BE2C (cell line): ENCODE measurements at regions not wholly inside any gene's neighbourhood (a gene's known extent, or its start where the extent isn't known, plus 50 kb on each side); places are given as distances from the start of the nearest gene placed in this dataset.

Experiments
- DNase-seq: peaks from one replicate; pipeline ENCODE4 v3.0.0-alpha.2; 2020
- H3K27me3 ChIP-seq: fragments of 250-450 bp; sonication (Bioruptor Pico); 2 replicates; pipeline ENCODE4 v1.5.1; 2020; ENCODE audit warnings: mild to moderate bottlenecking
- H3K36me3 ChIP-seq: fragments of 250-450 bp; sonication (Bioruptor Pico); 2 replicates; pipeline ENCODE4 v1.5.1; 2020; ENCODE audit warnings: mild to moderate bottlenecking
- H3K4me1 ChIP-seq: fragments of 250-450 bp; sonication (Bioruptor Pico); 2 replicates; pipeline ENCODE4 v1.5.1; 2020
- H3K4me3 ChIP-seq: 2 replicates; pipeline ENCODE4 v1.5.1; 2011; ENCODE audit warnings: low read depth, low read length
- H3K9me3 ChIP-seq: fragments of 250-450 bp; sonication (Bioruptor Pico); 2 replicates; pipeline ENCODE4 v1.5.1; 2020
- TF ChIP-seq, protein P1 (sequence below): IDR thresholded peaks from 2 replicates; pipeline ENCODE4 v1.5.1; 2012; ENCODE audit warnings: mild to moderate bottlenecking, low read depth, low read length

DNA sequence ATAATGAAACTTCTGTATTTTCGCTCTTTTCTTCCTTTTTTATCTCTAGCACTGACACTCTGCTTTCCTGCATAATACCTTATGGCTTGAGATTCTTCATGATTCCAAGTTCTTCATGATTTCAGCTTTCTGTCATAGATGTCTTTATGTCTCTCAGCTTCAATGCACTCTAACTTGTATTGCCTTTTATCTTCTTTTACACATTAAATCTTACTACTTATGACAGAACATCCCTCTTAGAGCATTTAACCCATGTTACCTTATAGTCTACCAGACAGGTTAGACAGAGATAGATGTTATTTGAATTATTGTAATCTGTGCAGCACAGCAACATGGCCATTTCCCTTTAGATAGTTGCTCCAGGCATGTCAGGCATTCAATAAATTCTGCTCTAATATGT lies 1475.7 kb upstream of the TMEFF2 start:
- Histone ChIP-seq H3K4me3 (no peak overlapping the region), H3K9me3 (no peaks in the 10 kb centered on the region), H3K36me3 (no peaks in the 10 kb centered on the region), H3K4me1 (no peaks in the 10 kb centered on the region), H3K27me3 (peaks cover 7% of the 10 kb centered on the region; the same call in 1 of the 2 replicates)
- TF ChIP-seq, protein P1, sequence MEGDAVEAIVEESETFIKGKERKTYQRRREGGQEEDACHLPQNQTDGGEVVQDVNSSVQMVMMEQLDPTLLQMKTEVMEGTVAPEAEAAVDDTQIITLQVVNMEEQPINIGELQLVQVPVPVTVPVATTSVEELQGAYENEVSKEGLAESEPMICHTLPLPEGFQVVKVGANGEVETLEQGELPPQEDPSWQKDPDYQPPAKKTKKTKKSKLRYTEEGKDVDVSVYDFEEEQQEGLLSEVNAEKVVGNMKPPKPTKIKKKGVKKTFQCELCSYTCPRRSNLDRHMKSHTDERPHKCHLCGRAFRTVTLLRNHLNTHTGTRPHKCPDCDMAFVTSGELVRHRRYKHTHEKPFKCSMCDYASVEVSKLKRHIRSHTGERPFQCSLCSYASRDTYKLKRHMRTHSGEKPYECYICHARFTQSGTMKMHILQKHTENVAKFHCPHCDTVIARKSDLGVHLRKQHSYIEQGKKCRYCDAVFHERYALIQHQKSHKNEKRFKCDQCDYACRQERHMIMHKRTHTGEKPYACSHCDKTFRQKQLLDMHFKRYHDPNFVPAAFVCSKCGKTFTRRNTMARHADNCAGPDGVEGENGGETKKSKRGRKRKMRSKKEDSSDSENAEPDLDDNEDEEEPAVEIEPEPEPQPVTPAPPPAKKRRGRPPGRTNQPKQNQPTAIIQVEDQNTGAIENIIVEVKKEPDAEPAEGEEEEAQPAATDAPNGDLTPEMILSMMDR, result no peak
- no peak for DNase-seq

- Histone ChIP-seq H3K36me3 (no peaks in the 10 kb centered on the region), H3K9me3 (no peaks in the 10 kb centered on the region), H3K4me3 (no peak overlapping the region), H3K27me3 (peaks cover 7% of the 10 kb centered on the region; the same call in 1 of the 2 replicates), H3K4me1 (no peaks in the 10 kb centered on the region)
- TF ChIP-seq, protein P1, result no peak
- no peak for DNase-seq
Observed at GRCh38 chr2:193668557-193669323, 1474.0 kb upstream of the TMEFF2 start.

DNA sequence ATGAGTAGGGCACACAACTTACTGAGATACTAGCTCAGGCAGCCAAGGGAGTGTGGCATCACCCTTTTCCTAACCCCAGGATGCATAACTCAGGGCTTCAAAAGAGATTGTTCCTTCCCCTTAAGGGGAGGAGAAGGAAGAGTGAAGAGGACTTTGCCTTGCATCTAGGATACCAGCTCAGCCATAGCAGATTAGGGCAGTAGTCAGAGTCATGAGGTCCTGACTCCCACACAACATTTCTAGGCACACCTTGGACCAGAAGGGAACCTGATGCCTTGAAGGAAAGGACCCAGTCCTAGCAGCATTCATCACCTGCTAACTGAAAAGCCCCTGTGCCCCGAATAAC lies 1433.2 kb upstream of the TMEFF2 start:
- no peaks in the 10 kb centered on the region for H3K36me3 ChIP-seq
- H3K4me1 ChIP-seq, result no peaks in the 10 kb centered on the region
- H3K27me3 ChIP-seq, result no peaks in the 10 kb centered on the region
- TF ChIP-seq, protein P1, result no peak
- H3K4me3 ChIP-seq, result no peak overlapping the region
- DNase-seq, result no peak
- no peaks in the 10 kb centered on the region for H3K9me3 ChIP-seq

DNA sequence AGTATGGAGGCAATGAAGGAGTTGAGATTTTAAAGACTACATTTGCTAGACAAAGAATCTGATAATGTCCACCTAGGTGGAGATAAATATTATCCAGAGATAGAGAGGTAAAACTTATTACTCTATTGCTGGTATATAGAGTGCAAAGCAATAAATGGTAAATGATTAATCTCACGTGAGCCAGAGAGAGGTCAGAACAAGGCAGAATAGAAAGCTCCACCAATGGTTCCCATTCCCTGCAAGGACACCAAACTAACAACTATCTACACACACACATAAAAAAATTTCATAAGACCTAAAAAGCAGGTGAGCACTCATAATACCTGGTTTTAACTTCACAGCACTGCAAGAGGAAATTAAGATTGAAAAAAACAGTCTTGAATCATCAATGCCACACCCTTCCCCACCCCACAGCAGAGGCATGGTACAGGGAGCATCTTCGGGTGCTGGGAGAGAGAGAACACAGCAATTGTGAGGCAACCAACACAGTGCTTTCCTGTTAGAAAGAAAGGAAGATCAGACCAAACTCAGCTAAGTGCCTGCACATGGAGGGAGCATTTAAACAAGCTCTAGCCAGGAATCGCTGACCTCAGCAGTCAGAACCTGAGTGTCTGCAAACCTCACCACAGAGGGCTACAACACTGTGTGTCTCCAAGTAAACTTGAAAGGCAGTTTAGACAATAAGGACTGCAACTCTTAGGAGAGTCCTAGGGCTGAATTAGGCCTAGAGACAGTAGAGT lies 1432.6 kb upstream of the TMEFF2 start:
- no peak for DNase-seq
- no peaks in the 10 kb centered on the region for H3K4me1 ChIP-seq
- TF ChIP-seq, protein P1, result no peak
- H3K4me3 ChIP-seq, result no peak overlapping the region
- no peaks in the 10 kb centered on the region for H3K27me3 ChIP-seq
- no peaks in the 10 kb centered on the region for H3K36me3 ChIP-seq
- no peaks in the 10 kb centered on the region for H3K9me3 ChIP-seq

DNA sequence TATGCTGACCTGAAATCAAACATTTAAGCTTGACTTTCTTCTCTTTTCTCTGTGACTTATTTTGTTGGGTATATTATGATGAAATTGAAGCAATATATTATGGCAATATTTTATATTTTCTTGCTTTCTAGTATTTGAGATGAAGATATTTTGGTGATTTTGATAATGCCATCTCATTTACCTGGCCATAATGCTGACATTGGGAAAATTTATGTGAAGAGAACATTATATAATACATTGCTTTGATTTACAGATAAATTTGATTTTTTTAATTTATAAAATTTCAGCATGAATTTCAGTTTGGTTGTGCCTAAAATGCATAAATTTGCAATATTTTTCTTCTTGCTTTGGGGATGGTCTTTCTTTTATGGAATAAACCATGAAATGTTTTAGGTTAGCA lies 1413.7 kb upstream of the TMEFF2 start:
- H3K9me3 ChIP-seq, result no peaks in the 10 kb centered on the region
- peaks cover 5% of the 10 kb centered on the region for H3K4me1 ChIP-seq
- TF ChIP-seq, protein P1, result no peak
- H3K27me3 ChIP-seq, result no peaks in the 10 kb centered on the region
- no peaks in the 10 kb centered on the region for H3K36me3 ChIP-seq
- DNase-seq, result no peak
- H3K4me3 ChIP-seq, result no peak overlapping the region

- Histone ChIP-seq H3K27me3 (no peaks in the 10 kb centered on the region), H3K4me3 (no peak overlapping the region), H3K9me3 (no peaks in the 10 kb centered on the region; the same call in 1 of the 2 replicates), H3K4me1 (peaks cover 6% of the 10 kb centered on the region), H3K36me3 (no peaks in the 10 kb centered on the region)
- DNase-seq, result no peak
- TF ChIP-seq, protein P1, result no peak
Observed at GRCh38 chr2:193590831-193591230, 1396.1 kb upstream of the TMEFF2 start.
